Mesendoderm (in vitro differentiated cells): ENCODE measurements at regions not wholly inside any gene's neighbourhood (a gene's known extent, or its start where the extent isn't known, plus 50 kb on each side); places are given as distances from the start of the nearest gene placed in this dataset.

Experiments used
- DNase-seq: peaks from one replicate; pipeline ENCODE4 v3.0.0; 2013
- H2AK5ac ChIP-seq: 2 replicates; pipeline ENCODE4 v1.6.1; 2013; ENCODE audit warnings: low read length, inconsistent platforms
- H2BK120ac ChIP-seq: 2 replicates; pipeline ENCODE4 v1.6.1; 2013; ENCODE audit warnings: low read depth, mild to moderate bottlenecking, low read length, moderate library complexity, mixed read lengths
- H2BK15ac ChIP-seq: replicated peaks from 2 replicates; pipeline ENCODE4 v1.6.1; 2013; ENCODE audit warnings: low read depth, mild to moderate bottlenecking, moderate library complexity
- H2BK5ac ChIP-seq: 2 replicates; pipeline ENCODE4 v1.6.1; 2013; ENCODE audit warnings: low read length, inconsistent platforms
- H3K18ac ChIP-seq: 2 replicates; pipeline ENCODE4 v1.6.1; 2013; ENCODE audit warnings: mild to moderate bottlenecking, low read length, mixed read lengths
- H3K23ac ChIP-seq: one replicate; pipeline ENCODE4 v1.6.1; 2013; ENCODE audit warnings: low read length
- H3K27ac ChIP-seq: 2 replicates; pipeline ENCODE4 v1.5.1; 2013; ENCODE audit warnings: low read depth, mild to moderate bottlenecking, inconsistent platforms, low read length, moderate library complexity
- H3K27me3 ChIP-seq: 2 replicates; pipeline ENCODE4 v1.6.1; 2013; ENCODE audit warnings: low read length, control low read depth, mild to moderate bottlenecking, inconsistent platforms; ENCODE audit not compliant: insufficient read depth, poor library complexity
- H3K36me3 ChIP-seq: 2 replicates; pipeline ENCODE4 v1.6.1; 2013; ENCODE audit warnings: low read length, inconsistent platforms; ENCODE audit not compliant: control insufficient read depth, insufficient read depth
- H3K4ac ChIP-seq: one replicate; pipeline ENCODE4 v1.6.1; 2013; ENCODE audit warnings: low read depth, mild to moderate bottlenecking, low read length, moderate library complexity
- H3K4me1 ChIP-seq: 2 replicates; pipeline ENCODE4 v1.6.1; 2013; ENCODE audit warnings: low read depth, low read length, inconsistent platforms; ENCODE audit not compliant: control insufficient read depth
- H3K4me2 ChIP-seq: 2 replicates; pipeline ENCODE4 v1.6.1; 2013; ENCODE audit warnings: low read length
- H3K4me3 ChIP-seq: 2 replicates; pipeline ENCODE4 v1.5.1; 2013; ENCODE audit warnings: mild to moderate bottlenecking, low read length
- H3K56ac ChIP-seq: one replicate; pipeline ENCODE4 v1.6.1; 2013; ENCODE audit warnings: low read length
- H3K79me1 ChIP-seq: 2 replicates; pipeline ENCODE4 v1.6.1; 2013; ENCODE audit warnings: low read length, inconsistent platforms
- H3K79me2 ChIP-seq: 2 replicates; pipeline ENCODE4 v1.6.1; 2013; ENCODE audit warnings: mild to moderate bottlenecking, low read length; ENCODE audit not compliant: control insufficient read depth, insufficient read depth
- H3K9ac ChIP-seq: 2 replicates; pipeline ENCODE4 v1.6.1; 2013; ENCODE audit warnings: low read length, inconsistent platforms
- H4K5ac ChIP-seq: one replicate; pipeline ENCODE4 v1.6.1; 2013; ENCODE audit warnings: low read length
- H4K8ac ChIP-seq: one replicate; pipeline ENCODE4 v1.6.1; 2013; ENCODE audit warnings: low read depth, mild to moderate bottlenecking, control low read depth, low read length, moderate library complexity
- WGBS: extraction: QIAGEN DNeasy Blood & Tissue Kit; methylation state at CpG from one replicate; pipeline ENCODE4 v1.1.7; 2013; ENCODE audit warnings: low lambda C conversion rate, missing lambda C conversion rate; ENCODE audit not compliant: insufficient coverage; ENCODE audit errors: extremely low coverage; 5-methylcytosine and 5-hydroxymethylcytosine counted together

DNA sequence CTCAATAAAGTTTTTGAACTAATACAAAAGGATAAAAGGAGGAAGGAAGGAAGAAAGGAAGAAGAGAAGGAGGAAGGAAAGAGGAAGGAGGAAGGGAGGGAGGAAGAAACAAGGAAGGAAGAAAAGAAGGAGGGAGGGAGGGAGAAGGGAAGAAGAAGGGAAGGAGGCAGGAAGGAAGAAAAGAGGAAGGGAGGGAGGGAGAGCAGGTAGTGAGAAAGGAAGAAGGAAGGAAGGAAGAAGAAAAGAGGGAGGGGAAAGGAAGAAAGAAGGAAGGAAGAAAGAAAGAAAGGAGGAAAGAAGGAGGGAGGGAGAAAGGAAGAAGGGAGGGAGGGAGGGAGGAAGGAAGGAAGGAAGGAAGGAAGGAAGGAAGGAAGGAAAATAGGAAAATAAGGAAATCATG, 263.8 kb upstream of the C16orf82 start:
- Histone ChIP-seq H3K27me3 (no peaks in the 10 kb centered on the region), H3K4me3 (no peak overlapping the region), H3K4ac (no peak overlapping the region), H3K36me3 (no peaks in the 10 kb centered on the region), H3K23ac (no peak overlapping the region), H3K79me2 (no peaks in the 10 kb centered on the region), H3K4me2 (no peak overlapping the region), H3K9ac (no peak overlapping the region), H2BK5ac (no peak overlapping the region), H2BK120ac (no peak overlapping the region), H3K79me1 (no peaks in the 10 kb centered on the region), H3K27ac (no peak overlapping the region), H4K5ac (no peak overlapping the region), H2BK15ac (no peak overlapping the region), H3K18ac (no peak overlapping the region), H2AK5ac (no peak overlapping the region), H3K56ac (no peak overlapping the region), H4K8ac (no peak overlapping the region), H3K4me1 (no peaks in the 10 kb centered on the region)
- DNase-seq, result no peak

DNA sequence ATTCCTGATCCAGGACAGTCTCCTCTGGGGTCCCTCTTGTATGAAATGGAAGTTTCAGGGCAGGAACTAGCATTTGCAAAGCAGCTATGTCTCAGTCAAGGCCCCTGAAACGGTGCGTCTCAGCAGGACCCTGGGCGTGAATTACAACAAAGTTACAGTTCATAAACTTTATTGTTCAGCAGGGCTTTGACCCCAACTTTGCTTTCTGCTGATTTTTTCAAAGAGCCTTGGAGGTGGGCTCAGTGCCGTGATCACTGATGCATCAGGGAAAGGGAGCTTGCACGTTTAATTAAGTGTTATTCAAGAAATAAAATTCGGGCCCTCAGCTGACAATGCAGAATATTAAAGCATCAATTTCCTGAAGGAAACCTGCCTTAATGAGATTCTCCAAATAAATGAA, 260.1 kb upstream of the C16orf82 start:
- Histone ChIP-seq H2BK120ac (no peak overlapping the region), H2AK5ac (no peak overlapping the region), H3K79me1 (no peaks in the 10 kb centered on the region), H3K4me2 (no peak overlapping the region), H2BK15ac (no peak overlapping the region), H3K27me3 (no peaks in the 10 kb centered on the region), H3K9ac (no peak overlapping the region), H4K5ac (no peak overlapping the region), H4K8ac (no peak overlapping the region), H3K4me1 (no peaks in the 10 kb centered on the region), H3K4me3 (no peak overlapping the region), H3K4ac (no peak overlapping the region), H3K23ac (no peak overlapping the region), H3K18ac (no peak overlapping the region), H3K36me3 (no peaks in the 10 kb centered on the region), H3K79me2 (no peaks in the 10 kb centered on the region), H3K27ac (no peak overlapping the region), H2BK5ac (no peak overlapping the region), H3K56ac (no peak overlapping the region)
- WGBS, result no CpG with 5 or more reads among the region's 6 CpGs
- DNase-seq, result no peak

- Histone ChIP-seq H3K36me3 (no peaks in the 10 kb centered on the region), H3K23ac (no peak overlapping the region)
- WGBS, result 100% methylated on average over 1 of the region's 2 CpGs
Observed at GRCh38 chr16:26809461-26809860, 257.3 kb upstream of the C16orf82 start.

DNA sequence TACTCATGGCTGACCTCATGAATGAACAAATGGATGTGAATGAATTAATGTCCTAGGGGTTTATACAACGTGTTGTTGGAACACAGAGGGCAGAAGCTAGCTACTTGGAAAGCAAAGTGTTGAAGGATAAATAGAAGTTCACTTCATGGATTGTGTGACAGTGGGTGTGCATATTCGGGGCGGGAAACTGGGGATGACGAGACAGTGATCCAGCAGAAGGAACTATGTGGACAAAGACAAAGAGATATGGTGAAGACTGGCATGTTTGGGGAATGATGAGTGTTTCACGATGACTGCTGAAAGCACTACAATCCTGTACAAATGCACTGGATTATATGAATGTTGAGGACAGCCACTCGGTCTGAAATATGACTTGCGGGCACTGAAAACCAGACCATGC, 250.5 kb upstream of the C16orf82 start:
- Histone ChIP-seq H3K79me2 (no peaks in the 10 kb centered on the region), H2AK5ac (no peak overlapping the region), H4K8ac (no peak overlapping the region), H3K4me3 (no peak overlapping the region), H2BK5ac (no peak overlapping the region), H3K56ac (no peak overlapping the region), H3K4me2 (no peak overlapping the region), H2BK120ac (no peak overlapping the region), H4K5ac (no peak overlapping the region), H3K9ac (no peak overlapping the region), H3K27me3 (no peaks in the 10 kb centered on the region), H3K36me3 (no peaks in the 10 kb centered on the region), H3K27ac (no peak overlapping the region), H2BK15ac (no peak overlapping the region), H3K79me1 (no peaks in the 10 kb centered on the region), H3K4me1 (no peaks in the 10 kb centered on the region), H3K18ac (no peak overlapping the region), H3K23ac (no peak overlapping the region), H3K4ac (no peak overlapping the region)
- no CpG with 5 or more reads among the region's 7 CpGs for WGBS
- DNase-seq, result no peak

More at GRCh38 chr16:26809461-26809860, 257.3 kb upstream of the C16orf82 start:
- Histone ChIP-seq H3K4ac (no peak overlapping the region), H3K9ac (no peak overlapping the region), H3K4me3 (no peak overlapping the region), H4K8ac (no peak overlapping the region), H2BK5ac (no peak overlapping the region), H3K4me1 (no peaks in the 10 kb centered on the region), H2AK5ac (no peak overlapping the region), H3K27me3 (no peaks in the 10 kb centered on the region), H4K5ac (no peak overlapping the region), H3K56ac (no peak overlapping the region), H3K79me1 (no peaks in the 10 kb centered on the region), H2BK15ac (no peak overlapping the region), H3K27ac (no peak overlapping the region), H3K79me2 (no peaks in the 10 kb centered on the region), H3K4me2 (no peak overlapping the region), H2BK120ac (no peak overlapping the region), H3K18ac (no peak overlapping the region)
- DNase-seq, result no peak

DNA sequence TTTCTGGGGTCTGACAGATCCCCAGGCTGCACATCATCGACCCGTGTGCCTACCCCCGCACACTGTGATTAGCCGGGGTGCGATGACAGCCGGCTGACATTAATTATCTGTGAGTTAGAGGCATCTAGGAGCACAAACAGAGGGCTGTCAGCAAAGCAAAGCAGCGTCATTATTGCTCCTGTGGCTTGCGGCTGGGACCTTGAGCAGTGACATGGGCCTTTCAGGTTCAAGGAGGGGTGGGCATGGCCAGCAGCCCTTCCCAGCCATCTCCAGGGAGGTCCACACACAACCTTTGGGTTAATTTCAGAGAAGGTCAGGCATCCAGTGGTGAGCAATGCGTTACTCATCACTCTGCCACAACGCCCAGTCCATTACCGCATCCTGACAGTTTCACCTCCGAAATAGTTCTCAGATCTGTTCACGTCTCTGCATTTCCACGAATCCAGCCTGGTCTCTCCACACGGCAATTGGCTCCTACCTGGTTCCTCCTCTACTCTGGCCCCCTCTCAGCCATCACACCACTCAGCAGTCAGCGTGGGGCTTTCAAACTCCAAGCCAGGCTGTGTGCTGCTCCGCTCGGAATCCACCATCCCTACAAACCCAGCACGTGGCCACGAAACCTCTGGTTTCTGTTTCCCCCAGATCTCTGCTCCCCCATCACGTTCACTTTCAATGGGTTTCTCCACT, 249.7 kb upstream of the C16orf82 start:
- Histone ChIP-seq H4K8ac (no peak overlapping the region), H2BK5ac (no peak overlapping the region), H3K56ac (no peak overlapping the region), H3K23ac (no peak overlapping the region), H3K79me2 (no peaks in the 10 kb centered on the region), H2AK5ac (no peak overlapping the region), H2BK120ac (no peak overlapping the region), H3K4me1 (no peaks in the 10 kb centered on the region), H3K27ac (no peak overlapping the region), H3K18ac (no peak overlapping the region), H3K36me3 (no peaks in the 10 kb centered on the region), H3K4ac (no peak overlapping the region), H3K4me3 (no peak overlapping the region), H3K27me3 (no peaks in the 10 kb centered on the region), H2BK15ac (no peak overlapping the region), H3K9ac (no peak overlapping the region), H3K79me1 (no peaks in the 10 kb centered on the region), H4K5ac (no peak overlapping the region), H3K4me2 (no peak overlapping the region)
- DNase-seq, result no peak
- WGBS, result no CpG with 5 or more reads among the region's 21 CpGs

- Histone ChIP-seq H3K27me3 (no peaks in the 10 kb centered on the region), H3K56ac (no peak overlapping the region), H3K4ac (no peak overlapping the region), H3K79me2 (no peaks in the 10 kb centered on the region), H3K36me3 (no peaks in the 10 kb centered on the region), H4K8ac (no peak overlapping the region), H3K79me1 (no peaks in the 10 kb centered on the region), H3K4me2 (no peak overlapping the region), H3K18ac (no peak overlapping the region), H3K4me3 (no peak overlapping the region), H2AK5ac (no peak overlapping the region), H3K4me1 (no peaks in the 10 kb centered on the region), H2BK5ac (no peak overlapping the region), H3K9ac (no peak overlapping the region), H2BK15ac (no peak overlapping the region), H3K23ac (no peak overlapping the region), H4K5ac (no peak overlapping the region), H2BK120ac (no peak overlapping the region), H3K27ac (no peak overlapping the region)
- DNase-seq, result no peak
- no CpG with 5 or more reads among the region's 2 CpGs for WGBS
Observed at GRCh38 chr16:26818393-26818792, 248.3 kb upstream of the C16orf82 start.
